GM23248 (cell line): ENCODE measurements at regions not wholly inside any gene's neighbourhood (a gene's known extent, or its start where the extent isn't known, plus 50 kb on each side); places are given as distances from the start of the nearest gene placed in this dataset.

Source experiments
- DNase-seq: peaks from one replicate; pipeline ENCODE4 v3.0.0-alpha.2; 2015
- H2AFZ ChIP-seq: fragments of 200-600 bp; sonication (generic); 2 replicates; pipeline ENCODE4 v1.6.1; 2016; ENCODE audit warnings: antibody characterized with exemption
- H3F3A ChIP-seq: fragments of 200-600 bp; sonication (generic); 2 replicates; pipeline ENCODE4 v1.6.1; 2016; ENCODE audit warnings: mild to moderate bottlenecking, antibody characterized with exemption, mixed run types; ENCODE audit not compliant: insufficient read depth
- H3K27ac ChIP-seq: fragments of 200-600 bp; sonication (generic); 2 replicates; pipeline ENCODE4 v1.5.1; 2016; ENCODE audit warnings: mild to moderate bottlenecking
- H3K27me3 ChIP-seq: fragments of 200-600 bp; sonication (generic); replicated peaks from 2 replicates; pipeline ENCODE4 v1.6.1; 2016; ENCODE audit warnings: mild to moderate bottlenecking; ENCODE audit not compliant: insufficient read depth
- H3K36me3 ChIP-seq: fragments of 200-600 bp; sonication (generic); 2 replicates; pipeline ENCODE4 v1.6.1; 2016; ENCODE audit warnings: low read depth, mild to moderate bottlenecking
- H3K4me1 ChIP-seq: fragments of 200-600 bp; sonication (generic); 2 replicates; pipeline ENCODE4 v1.6.1; 2016; ENCODE audit warnings: mild to moderate bottlenecking; ENCODE audit not compliant: insufficient read depth
- H3K4me2 ChIP-seq: fragments of 200-600 bp; sonication (generic); one replicate; pipeline ENCODE4 v1.6.1; 2016; ENCODE audit warnings: mild to moderate bottlenecking; ENCODE audit not compliant: unreplicated experiment
- H3K4me3 ChIP-seq: fragments of 200-600 bp; sonication (generic); 2 replicates; pipeline ENCODE4 v1.5.1; 2016; ENCODE audit warnings: mild to moderate bottlenecking
- H3K79me2 ChIP-seq: fragments of 200-600 bp; sonication (generic); 2 replicates; pipeline ENCODE4 v1.6.1; 2016; ENCODE audit warnings: mild to moderate bottlenecking; ENCODE audit not compliant: insufficient read depth
- H3K9ac ChIP-seq: fragments of 200-600 bp; sonication (generic); 2 replicates; pipeline ENCODE4 v1.6.1; 2016; ENCODE audit warnings: mild to moderate bottlenecking
- H3K9me2 ChIP-seq: fragments of 200-600 bp; sonication (generic); 2 replicates; pipeline ENCODE4 v1.6.1; 2016; ENCODE audit warnings: mixed run types, mild to moderate bottlenecking, moderate library complexity; ENCODE audit not compliant: insufficient read depth
- H3K9me3 ChIP-seq: fragments of 200-600 bp; sonication (generic); one replicate; pipeline ENCODE4 v1.6.1; 2017; ENCODE audit warnings: low read depth
- H4K20me1 ChIP-seq: fragments of 200-600 bp; sonication (generic); 2 replicates; pipeline ENCODE4 v1.6.0; 2016; ENCODE audit not compliant: insufficient read depth
- EZH2 ChIP-seq: fragments of 200-600 bp; sonication (generic); IDR thresholded peaks from 2 replicates; pipeline ENCODE4 v1.6.1; 2018; ENCODE audit warnings: antibody characterized with exemption, mild to moderate bottlenecking; ENCODE audit not compliant: insufficient read depth, poor library complexity, severe bottlenecking
- EZH2phosphoT487 ChIP-seq: fragments of 200-600 bp; sonication (generic); IDR thresholded peaks from 2 replicates; pipeline ENCODE4 v1.6.1; 2018; ENCODE audit warnings: antibody characterized with exemption, moderate library complexity, mild to moderate bottlenecking, low read depth; ENCODE audit not compliant: insufficient read depth
- WGBS, 2 experiments: methylation state at CpG; one replicate each; pipeline ENCODE4 v1.1.6; 2015 to 2017; ENCODE audit warnings: low lambda C conversion rate in 2 of 2, low coverage in 1 of 2; ENCODE audit errors: missing lambda C conversion rate in 2 of 2; 5-methylcytosine and 5-hydroxymethylcytosine counted together
- in situ Hi-C: fragments of 300-500 bp; cut with MboI; formaldehyde crosslinking; loops from 2 replicates; pipeline ENCODE4 v1.15.0; 2020

DNA sequence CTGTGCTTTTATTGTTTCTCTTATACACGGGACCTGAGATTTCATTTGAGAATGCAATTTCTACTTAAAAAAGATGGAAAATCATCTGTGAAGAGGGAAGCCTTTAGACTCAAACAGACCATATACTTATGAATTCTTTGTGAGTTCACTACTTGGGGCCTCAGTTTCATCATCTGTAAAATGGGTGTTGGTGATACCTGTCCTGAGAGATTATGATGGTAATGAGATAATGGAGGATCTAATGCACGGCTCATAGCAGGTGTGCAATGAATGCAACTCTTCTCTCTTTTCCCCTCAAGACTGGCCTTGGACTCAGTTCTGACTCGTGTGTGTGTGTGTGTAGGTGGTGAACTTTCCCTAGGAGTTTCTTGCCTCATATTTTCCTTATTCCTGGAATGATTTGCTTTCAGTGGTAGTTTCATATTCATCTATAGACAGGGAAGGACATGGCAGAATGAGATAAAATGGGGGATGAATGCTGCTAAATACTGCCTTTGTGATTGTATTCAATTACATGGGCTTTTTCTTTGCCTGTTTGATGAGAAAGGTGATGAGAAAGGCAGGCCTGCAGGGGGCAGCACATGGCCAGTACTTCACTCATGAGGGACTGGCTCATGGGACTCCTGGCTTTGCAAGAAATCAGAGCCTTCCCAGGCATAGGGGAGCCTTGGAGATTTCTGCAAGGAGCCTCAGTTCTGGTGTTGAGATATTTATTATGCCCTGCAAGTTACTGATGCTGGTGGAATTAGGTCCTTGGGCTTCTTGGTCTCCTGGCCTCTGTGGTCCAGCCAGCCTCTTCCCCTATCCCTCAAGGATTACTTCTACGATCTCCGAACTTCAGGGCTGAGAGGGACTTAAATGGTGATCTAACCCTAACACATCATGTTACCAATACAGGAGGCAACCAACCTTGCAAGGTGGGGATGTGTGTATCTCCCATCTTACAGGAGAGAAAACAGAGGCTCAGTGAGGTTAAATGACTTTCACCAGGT, 70.7 kb downstream of the RPLP1 start:
- in situ Hi-C loops: no loop called here
- Histone ChIP-seq H3K27me3 (peaks cover 27% of the 10 kb centered on the region), H3K9me2 (no peaks in the 10 kb centered on the region), H3K4me1 (no peaks in the 10 kb centered on the region), H3K9me3 (no peaks in the 10 kb centered on the region), H4K20me1 (no peaks in the 10 kb centered on the region), H3K79me2 (no peaks in the 10 kb centered on the region), H3K27ac (no peak overlapping the region), H3F3A (no peaks in the 10 kb centered on the region), H3K4me3 (no peak overlapping the region), H3K36me3 (no peaks in the 10 kb centered on the region), H3K9ac (no peak overlapping the region), H2AFZ (no peak overlapping the region), H3K4me2 (no peak overlapping the region)
- DNase-seq: peak; percentile 84
- 69 to 70% methylated on average over 5 of the region's 5 CpGs for WGBS, 2 experiments
- no peak for TF ChIP-seq EZH2
- TF ChIP-seq EZH2phosphoT487: no peak

DNA sequence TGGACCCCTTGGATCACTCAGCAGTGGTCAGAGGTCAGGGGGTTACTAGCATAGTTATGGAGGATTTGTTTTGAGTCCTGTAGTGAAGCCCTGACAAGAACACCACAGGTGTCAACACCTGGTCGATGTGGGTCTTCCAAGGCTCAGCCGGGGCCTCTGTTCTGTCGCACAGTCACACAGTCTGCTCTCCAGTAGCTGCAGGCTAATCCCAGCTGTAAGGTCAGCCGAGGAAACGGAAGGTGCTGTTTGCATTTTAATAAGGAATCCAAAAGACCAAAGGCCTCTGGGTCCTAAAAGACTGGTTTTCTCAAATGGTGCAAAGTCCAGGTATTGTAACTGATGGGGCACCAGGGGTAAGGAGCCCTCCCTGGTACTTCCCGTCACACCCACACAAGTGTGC, 71.7 kb downstream of the RPLP1 start:
- no peak for DNase-seq
- no peak overlapping the region for H2AFZ ChIP-seq
- TF ChIP-seq EZH2: no peak
- TF ChIP-seq EZH2phosphoT487: no peak
- H3K9ac ChIP-seq: no peak overlapping the region
- WGBS, 2 experiments: 79 to 80% methylated on average over 6 of the region's 6 CpGs
- no peak overlapping the region for H3K27ac ChIP-seq
- no peaks in the 10 kb centered on the region for H3K79me2 ChIP-seq
- no peaks in the 10 kb centered on the region for H3K4me1 ChIP-seq
- H3K36me3 ChIP-seq: no peaks in the 10 kb centered on the region
- peaks cover 18% of the 10 kb centered on the region for H3K27me3 ChIP-seq
- H3K9me2 ChIP-seq: no peaks in the 10 kb centered on the region
- H3K9me3 ChIP-seq: no peaks in the 10 kb centered on the region
- no peak overlapping the region for H3K4me3 ChIP-seq
- H4K20me1 ChIP-seq: no peaks in the 10 kb centered on the region
- no peaks in the 10 kb centered on the region for H3F3A ChIP-seq
- H3K4me2 ChIP-seq: no peak overlapping the region
- in situ Hi-C loops: no loop called here

DNA sequence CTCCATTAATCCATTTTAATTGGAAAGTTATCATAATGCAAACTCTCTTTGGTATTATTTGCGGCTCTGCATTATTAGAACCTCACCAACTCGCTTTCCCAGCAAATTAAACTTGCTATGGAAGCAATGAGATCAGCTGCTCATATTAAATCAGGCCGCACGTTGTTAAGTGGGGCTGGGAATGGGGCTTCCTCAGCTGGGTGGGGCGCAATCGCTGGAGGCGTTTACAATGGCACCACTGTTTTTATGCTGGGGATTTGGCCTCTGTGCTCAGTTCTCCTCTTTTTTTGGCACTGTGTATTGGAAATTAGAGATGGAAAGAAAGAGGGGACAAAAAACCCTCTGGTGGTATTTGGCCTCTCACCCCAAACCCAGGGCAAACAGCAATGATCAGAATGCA, 72.2 kb downstream of the RPLP1 start:
- no peaks in the 10 kb centered on the region for H4K20me1 ChIP-seq
- no peak overlapping the region for H3K27ac ChIP-seq
- no peaks in the 10 kb centered on the region for H3K9me3 ChIP-seq
- no peaks in the 10 kb centered on the region for H3K36me3 ChIP-seq
- no peaks in the 10 kb centered on the region for H3K79me2 ChIP-seq
- no peak overlapping the region for H3K4me3 ChIP-seq
- H3K27me3 ChIP-seq: peaks cover 13% of the 10 kb centered on the region
- H3F3A ChIP-seq: no peaks in the 10 kb centered on the region
- no peaks in the 10 kb centered on the region for H3K9me2 ChIP-seq
- H3K4me1 ChIP-seq: no peaks in the 10 kb centered on the region
- no peak overlapping the region for H2AFZ ChIP-seq
- H3K9ac ChIP-seq: no peak overlapping the region
- in situ Hi-C loops: no loop called here
- no peak overlapping the region for H3K4me2 ChIP-seq
- DNase-seq: no peak
- 44 to 47% methylated on average over 7 of the region's 7 CpGs for WGBS, 2 experiments
- no peak for TF ChIP-seq EZH2phosphoT487
- no peak for TF ChIP-seq EZH2

DNA sequence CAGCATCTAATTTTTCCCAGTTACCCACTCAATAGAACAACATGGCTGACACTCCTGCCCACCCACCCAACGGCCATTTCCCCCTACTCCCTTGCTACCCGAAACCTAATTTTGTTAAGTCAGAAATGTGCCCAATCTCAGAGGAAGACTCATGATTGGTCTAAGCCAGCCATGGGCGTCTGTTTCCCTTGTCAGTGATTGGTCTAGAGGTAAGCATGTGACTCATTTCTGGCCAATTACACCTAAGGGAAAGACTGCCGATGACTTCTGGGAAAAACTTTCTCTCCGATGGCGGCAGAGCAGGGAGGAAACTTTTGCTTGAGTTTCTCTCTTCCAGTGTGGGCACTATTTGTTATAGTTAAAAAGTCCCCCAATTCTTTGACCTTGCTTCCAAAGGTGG, 72.9 kb downstream of the RPLP1 start:
- no peak overlapping the region for H3K27ac ChIP-seq
- no peak overlapping the region for H3K4me2 ChIP-seq
- H3K27me3 ChIP-seq: peaks cover 9% of the 10 kb centered on the region
- in situ Hi-C loops: no loop called here
- no peaks in the 10 kb centered on the region for H4K20me1 ChIP-seq
- H3K9me3 ChIP-seq: no peaks in the 10 kb centered on the region
- H3F3A ChIP-seq: no peaks in the 10 kb centered on the region
- no peaks in the 10 kb centered on the region for H3K4me1 ChIP-seq
- no peak overlapping the region for H2AFZ ChIP-seq
- no peak overlapping the region for H3K4me3 ChIP-seq
- no peak overlapping the region for H3K9ac ChIP-seq
- H3K36me3 ChIP-seq: no peaks in the 10 kb centered on the region
- WGBS, 2 experiments: 86 to 88% methylated on average over 6 of the region's 6 CpGs
- H3K79me2 ChIP-seq: no peaks in the 10 kb centered on the region
- no peaks in the 10 kb centered on the region for H3K9me2 ChIP-seq
- no peak for TF ChIP-seq EZH2
- TF ChIP-seq EZH2phosphoT487: no peak
- no peak for DNase-seq
